ENCODE measurements at regions not wholly inside any gene's neighbourhood (a gene's known extent, or its start where the extent isn't known, plus 50 kb on each side); places are given as distances from the start of the nearest gene placed in this dataset.

DNA sequence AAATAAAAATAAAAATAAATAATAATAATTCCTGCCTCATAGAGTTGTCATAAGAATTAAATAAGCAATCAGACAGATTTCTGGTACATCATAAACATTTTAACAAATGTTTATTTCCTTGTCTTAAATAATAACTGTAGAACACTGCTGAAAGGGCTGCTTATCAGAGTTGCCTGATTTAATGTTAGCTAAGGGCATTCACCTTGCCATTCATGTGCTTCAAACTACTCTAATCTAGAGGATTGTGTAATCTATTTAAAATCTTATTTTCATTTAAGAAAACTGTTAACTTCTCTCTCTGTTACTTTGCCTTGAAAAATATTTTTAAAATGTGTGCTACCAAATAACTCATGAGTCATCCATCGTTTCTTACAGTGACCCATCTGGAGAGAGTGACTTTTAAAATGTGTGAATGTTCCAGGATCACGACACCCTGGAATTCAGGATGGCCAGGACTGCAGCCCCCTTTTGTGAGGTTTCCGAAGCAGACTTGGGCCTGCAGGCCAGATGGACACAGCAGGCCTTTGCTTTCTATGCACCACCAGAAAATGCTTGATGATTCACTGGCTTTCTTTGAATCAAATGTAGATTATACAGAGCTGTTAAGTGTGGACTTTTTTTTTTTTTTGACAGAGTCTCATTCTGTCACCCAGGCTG lies 109.1 kb upstream of the TNS3 start:
- no peak for DNase-seq

DNA sequence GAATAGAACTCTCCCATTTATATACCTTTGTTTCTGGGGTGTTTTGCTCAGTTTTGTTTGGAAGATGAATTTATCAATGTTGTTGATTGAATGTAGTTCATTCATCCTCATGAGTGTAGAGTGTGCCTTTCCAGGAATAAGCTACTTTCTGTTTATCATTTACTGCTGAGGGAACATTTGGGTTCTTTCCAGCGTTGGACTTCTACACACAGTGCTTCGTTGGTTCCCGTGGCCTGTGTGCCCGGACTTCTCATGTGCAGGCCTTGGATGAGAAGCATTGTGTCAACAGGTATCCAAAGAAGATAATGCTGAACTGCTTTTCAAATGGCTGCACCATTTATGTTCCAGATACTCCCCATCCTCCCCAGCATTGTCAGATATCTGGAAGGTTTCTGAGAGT lies 107.6 kb upstream of the TNS3 start:
- no peak for DNase-seq

DNA sequence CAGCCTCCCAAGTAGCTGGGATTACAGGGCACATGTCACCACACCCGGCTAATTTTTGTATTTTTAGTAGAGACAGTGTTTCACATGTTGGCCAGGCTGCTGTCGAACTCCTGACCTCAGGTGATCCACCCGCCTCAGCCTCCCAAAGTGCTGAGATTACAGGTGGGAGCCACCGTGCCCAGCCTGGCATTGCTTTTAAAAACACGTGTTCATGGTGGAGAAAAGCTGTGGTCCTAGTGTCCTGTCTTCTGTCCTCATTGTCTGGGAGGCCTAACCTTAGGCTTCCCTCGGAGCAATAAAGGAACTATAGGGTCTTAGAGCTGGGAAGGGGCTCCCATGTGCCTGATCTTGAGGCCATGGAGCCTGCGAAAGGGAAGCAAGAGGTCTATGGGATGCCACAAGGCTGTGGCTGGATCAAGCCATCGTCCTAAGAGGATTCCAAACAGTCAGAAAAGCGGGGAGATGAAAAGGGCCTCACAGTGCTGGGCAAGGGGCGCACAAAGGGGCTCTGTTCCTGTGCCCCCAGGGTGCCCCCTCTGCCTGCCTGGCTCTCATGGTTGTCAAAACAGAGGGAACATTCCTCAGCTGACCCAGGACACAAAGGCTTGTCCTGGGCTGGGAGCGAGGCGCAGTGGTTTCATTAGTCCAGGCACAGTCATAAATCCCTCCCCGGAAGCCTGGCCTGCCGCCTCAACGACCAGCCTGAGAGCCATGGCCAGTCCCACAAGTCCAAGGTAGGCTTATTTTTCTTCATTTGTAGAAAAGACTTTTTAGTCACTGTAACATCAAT lies 106.6 kb upstream of the TNS3 start:
- DNase-seq, result no peak

DNA sequence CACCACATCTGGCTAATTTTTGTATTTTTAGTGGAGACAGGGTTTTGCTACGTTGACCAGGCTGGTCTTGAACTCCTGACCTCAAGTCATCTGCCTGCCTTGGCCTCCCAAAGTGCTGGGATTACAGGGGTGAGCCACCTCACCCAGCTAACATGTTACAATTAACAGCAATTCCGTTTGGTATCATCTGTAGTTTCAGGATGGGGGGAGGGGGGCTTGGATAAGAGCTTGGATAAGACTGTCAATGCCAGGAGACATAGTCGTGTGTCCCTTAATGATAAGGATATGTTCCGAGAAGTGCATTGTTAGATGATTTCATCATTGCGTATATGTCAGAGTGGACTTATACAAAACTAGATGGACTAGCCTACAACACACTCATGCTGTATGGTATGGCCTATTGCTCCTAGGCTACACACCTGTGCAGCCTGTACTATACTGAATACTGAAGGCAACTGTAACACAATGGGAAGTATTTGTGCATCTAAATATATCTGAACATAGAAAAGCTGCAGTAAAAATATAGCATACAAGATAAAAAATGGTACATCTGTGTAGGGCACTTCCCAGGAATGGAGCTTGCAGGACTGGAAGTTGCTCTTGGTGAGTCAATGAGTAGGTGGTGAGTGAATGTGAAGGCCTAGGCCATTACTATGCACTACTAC lies 103.9 kb upstream of the TNS3 start:
- peak in 3 of 4 experiments; percentile 37 to 49 (median 45) for DNase-seq

DNA sequence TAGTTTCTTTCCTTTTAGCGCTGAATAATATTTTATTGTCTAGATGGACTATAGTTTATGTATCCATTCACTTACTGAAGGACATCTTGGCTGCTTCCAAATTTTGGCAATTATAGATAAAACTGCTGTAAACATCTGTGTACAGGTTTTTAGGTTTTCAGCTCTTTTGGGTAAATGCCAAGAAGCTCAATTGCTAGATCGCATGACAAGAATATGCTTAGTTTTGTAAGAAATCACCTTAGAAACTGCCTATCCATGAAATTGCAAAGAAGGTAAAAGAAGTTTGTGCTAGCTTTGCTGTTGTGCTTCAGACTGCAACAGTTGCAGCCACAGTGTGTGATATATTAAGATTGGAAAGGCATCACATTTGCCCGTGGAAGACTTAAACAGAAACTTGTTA lies 103.2 kb upstream of the TNS3 start:
- DNase-seq, result no peak

DNA sequence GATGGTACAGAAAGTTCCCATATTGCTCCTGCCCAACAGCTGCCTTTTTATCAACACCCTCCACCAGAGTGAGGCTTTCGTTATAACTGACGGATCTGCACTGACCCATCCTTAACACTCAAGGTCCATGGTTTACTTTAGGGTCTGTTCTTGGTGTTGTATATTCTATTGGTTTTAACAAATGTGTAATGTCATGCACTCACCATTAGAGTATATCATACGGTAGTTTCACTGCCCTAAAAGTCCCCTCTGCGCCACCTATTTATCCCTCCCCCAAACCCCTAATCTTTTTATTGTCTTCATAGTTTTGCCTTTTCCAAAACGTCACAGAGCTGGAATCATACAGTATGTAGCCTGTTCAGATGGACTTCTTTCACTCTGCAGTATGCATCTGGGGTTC lies 102.8 kb upstream of the TNS3 start:
- no peak for DNase-seq

DNA sequence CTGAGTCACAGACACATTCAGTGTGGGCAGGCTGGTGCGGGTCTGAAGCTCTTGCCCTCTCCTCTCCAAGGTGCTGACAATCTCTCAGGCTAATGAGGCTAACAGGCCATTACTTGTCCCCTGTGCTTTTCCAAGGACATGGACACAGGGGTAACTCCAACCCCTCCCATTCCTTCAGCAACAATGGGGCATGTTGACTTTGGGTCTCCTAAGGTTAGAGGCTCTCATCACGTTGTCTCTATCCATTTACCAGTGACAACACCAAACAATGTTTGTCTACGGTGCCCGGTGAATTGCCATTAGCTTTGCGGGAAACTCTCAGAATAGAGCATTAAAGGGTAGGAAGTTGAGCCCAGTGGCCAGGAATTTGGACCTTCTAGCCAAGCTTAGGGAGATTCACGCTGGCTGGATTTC lies 101.6 kb upstream of the TNS3 start:
- no peak for DNase-seq

DNA sequence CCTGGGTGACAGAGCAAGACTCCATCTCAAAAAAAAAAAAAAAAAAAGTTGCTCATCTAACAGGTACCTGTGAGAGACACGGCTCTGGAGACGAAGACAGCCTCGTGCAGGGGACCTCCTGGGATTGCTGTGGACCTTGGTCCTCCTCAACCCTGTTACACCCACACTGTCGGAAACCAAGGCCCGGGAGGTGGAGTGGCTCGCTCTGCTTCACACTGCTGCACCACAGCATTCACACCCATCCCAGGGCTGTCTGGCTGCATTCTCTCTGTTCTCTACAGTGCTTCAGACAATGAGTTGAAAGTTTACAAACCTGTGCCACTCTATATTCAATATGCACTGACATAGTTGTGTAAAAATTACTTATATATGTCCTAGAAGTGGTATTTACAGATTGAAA lies 101.0 kb upstream of the TNS3 start:
- no peak for DNase-seq

DNA sequence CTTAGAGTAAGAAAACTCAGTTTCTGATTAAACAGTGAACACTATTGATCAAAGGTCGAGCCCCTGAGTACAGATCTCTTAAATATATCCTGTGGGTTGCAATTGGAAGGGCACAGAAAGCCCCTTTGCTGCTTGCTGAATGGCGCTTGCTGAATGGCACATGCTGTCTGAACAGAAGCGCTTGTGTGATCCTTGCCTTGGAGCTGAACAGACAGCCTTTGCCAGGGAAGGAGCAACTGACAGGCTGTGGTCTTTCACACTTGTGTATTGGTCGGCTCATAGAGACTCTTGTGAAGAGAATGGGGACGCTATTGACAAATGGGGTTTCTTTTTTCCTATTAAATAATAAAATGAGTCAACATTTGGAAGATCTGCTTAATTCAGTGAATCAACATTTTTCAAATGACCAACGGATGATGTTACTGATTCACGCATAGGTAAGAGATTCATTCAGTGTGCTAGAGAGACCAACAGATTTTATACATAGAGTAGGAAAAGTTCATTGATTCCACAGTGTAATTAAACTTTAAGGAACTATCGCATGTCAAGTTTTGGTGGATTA lies 99.4 kb upstream of the TNS3 start:
- DNase-seq, result no peak

DNA sequence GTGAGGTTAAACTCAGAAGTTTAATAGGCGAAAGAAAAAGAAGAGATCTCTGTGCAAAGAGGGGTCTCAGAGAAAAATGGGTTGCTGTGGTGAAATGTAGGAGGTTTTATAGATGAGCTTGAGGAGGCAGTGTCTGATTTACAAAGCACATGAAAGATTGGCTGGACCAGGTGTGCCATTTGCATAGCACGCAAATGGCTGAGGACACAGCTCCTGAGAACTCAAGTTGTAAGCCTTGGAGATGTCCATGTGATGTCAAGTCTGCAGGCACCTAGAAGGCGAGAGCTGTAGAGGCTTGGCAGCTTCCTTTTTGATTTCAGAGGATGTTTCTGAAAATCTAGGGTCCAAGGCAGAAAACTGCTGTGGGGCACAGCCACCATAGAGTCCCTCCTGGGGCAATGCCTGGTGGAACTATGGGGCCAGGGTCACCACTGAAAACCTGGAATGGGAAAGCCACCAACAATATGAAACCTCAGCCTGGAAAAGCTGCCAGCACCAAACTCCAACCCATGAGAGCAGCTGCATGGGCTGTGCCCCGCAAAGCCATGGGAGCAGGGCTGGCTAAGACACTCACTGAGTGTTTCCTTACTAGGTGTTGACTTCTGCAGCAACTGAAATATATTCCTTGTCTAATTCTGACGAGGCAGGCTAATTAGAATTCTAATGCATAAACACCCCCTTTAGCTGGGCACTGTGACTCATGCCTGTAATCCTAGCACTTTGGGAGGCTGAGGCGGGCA lies 96.9 kb upstream of the TNS3 start:
- no peak for DNase-seq

DNA sequence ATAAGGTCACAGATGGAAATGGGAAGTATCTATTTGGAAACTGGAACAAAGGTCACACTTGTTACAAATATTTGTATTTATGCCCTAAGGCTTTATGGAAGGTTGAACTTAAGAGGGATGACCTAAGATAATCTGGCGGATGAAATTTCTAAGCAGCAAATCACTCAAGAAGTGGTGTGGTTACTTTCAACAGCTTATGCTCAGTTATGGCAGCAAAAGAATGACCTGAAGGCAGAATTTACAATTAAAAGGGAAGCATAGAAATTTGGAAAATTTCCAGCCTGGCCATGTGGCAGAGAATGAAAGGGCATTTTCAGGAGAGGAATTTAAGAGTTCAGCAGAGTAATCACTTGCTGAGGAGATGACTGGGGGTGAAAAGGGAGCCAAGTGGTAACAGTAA lies 95.8 kb upstream of the TNS3 start:
- DNase-seq, result peak; percentile 58 to 87 (median 76)

DNA sequence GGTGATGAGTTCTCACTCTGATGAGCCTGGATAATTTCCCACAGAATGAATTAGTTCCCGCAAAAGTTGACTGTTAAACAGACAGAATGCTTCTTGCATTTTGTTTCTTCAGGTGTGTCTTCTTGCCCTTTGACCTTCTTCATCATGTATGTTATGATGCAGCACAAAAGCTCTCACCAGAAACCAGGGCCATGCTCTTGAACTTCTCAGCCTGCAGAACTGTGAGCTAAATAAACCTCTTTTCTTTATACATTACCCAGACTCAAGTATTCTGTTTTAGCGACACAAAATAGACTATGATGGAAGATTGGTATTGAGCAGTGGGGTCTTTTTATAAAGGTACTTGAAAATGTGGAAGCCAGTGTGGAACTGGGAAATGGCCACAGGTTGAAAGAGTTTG lies 95.2 kb upstream of the TNS3 start:
- no peak for DNase-seq

DNA sequence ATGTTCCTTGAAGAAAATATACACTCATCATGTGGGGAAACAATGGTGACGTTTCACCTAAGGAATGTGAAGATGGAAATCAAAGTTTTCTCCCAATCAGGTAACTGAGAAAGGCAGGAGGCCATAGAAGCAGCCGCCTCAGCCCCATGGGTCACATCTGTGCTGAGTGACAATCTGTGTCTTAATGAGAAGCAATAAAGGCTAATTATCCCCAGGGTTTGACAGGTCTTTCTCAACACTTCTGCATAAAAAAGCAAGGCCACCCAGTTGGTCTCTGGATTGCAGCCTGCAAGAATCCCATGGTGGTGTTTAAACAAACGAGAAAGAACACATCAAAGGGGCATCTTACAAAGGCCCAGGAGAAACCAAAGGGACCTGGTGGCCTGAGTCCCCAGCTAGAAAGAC lies 91.1 kb upstream of the TNS3 start:
- no peak for DNase-seq

DNA sequence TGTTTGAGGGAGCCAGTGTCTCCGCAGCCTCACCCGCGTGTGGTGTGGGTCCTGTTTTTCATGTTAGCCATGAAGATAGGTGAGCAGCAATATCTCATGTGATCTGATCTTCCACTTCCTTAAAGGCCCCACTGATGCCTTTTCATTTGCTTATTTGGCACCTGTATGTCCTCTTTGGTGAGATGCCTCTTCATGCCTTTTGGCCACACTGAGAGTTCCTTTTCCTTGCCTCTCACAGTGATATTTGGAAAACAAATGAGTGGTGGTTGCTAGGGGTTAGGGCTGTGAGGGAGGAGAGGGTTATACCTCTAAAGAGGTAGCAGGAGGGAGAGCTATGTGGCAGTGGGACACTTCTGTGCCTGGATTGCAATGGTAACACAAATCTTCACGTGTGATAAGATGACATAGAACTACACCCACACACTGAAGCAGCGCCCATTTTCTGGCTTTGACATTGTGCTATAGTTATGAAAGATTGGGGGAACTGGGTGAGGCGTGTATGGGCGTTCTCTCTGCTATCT lies 90.4 kb upstream of the TNS3 start:
- DNase-seq, result peak; percentile 28 to 65 (median 56)

DNA sequence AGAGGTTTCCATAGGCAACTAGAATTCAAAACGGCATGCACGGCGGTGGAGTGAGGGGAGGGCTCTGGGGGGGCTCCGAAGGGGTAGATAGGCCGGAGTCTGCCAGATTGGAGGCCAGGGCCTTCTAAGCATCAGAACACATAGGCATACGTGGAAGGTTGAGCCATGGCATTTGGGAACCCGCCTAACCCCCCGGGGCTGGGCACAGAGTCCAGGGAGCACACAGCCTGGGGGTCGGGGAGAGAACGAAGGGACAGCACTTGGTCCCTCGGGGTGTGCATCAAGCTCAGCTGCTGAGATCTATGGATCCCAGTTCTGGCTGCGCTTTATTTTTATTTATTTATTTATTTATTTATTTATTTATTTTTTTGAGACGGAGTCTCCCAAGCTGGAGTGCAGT lies 89.4 kb upstream of the TNS3 start:
- DNase-seq, result no peak

DNA sequence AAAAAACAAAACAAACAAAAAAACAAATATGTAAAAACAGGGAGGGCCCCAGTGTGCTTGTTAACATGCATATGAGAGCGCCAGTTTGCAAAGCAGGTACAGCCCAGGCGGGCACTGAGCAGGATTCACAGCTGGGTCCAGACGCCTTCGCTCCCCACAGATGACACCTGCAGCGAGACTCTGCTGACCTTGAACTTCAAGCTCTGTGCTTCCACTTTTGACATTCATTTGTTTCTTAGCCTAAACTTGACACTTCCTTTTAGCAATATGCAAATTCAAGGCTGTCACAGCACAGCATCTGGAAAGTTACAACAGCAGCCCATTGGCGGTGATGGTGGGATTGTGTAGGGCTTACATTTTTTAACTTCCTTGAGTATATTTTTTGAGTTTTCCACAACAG lies 88.8 kb upstream of the TNS3 start:
- peak; percentile 47 to 85 (median 69) for DNase-seq

DNA sequence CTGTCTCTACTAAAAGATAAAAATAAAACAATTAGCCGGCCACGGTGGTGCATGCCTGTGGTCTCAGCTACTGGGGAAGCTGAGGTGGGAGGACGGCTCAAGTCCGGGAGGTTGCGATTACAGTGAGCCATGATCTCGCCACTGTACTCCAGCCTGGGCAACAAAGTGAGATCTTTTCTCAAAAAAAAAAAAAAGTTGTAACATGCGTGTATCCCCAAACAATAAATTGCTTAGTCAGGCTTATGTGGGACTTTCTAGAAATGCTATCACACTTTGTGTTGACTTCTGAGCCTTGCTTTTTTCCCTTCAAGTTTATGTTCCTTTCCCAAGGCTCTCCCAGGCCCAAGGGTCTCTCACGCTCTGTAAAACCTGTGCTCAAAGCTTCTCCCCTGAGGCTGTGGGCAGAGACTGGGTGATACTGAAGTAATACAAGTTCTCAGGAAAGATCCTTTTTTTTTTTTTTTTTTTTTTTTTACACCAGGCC lies 88.0 kb upstream of the TNS3 start:
- peak; percentile 46 to 77 (median 67) for DNase-seq

DNA sequence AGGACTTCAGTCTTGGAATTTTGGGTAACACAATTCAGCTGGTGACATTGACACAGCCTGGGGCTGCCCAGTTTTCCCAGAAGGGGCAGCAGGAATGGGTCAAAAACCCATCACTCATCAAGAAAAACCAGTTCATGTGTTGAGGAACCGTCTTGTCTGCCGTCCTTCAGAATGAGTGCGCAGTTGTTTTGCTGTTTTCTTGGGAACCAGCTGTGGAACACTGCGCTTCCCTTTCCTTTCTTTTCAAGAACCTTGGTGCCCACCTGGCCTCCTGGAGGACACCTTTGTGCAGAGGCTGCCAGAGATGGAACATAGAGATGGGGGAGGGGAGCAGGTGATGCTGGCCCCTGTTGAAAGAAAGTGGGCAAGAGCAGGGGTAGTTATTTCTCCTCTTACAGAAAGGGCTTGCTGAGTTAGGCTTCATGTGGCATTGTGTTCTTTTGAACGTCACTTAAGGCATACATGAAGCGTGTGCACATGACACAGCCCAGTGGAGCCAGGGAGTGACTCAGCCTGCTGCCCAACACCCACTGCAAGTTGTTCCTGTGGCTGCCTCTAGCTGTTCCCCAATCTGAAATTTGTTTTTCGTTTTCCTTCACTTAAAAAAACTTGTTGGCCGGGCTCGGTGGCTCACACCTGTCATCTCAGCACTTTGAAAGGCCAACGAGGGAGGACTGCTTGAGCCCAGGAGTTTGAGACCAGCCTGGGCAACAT lies 87.4 kb upstream of the TNS3 start:
- peak; percentile 92 to 98 (median 95) for DNase-seq

DNA sequence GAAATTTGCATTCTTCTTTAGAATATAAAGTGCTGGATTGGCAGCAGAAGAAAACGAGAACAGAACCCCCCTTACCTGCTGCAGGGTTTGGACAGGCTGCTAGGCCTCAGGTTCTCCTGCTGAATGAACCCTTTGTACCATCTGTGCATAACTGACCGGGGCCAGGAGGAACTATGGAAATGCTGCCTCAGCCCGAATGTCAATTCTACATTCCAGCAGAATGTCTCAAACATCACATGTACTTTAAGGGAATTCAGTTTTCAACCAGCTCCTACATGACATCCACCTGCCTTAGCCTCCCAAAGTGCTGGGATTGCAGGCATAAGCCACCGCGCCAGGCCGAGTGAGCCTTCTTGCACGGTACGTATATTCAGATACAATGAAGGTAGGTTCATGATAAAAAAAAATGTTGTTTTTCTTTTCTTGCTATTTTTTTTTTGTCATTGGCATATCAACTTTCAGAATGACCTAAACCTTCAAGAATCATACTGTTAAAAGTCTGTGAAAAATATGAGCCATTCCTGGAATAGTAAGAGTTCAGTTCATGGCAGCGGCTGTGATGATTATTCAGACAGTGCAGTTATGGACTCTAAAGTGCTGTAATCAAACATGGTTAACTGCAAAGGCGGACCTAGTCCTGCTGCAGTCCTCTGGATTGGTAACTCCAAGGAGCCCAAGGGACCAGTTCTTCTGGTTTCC lies 84.4 kb upstream of the TNS3 start:
- DNase-seq, result peak in 3 of 4 experiments; percentile 26 to 56 (median 31)

DNA sequence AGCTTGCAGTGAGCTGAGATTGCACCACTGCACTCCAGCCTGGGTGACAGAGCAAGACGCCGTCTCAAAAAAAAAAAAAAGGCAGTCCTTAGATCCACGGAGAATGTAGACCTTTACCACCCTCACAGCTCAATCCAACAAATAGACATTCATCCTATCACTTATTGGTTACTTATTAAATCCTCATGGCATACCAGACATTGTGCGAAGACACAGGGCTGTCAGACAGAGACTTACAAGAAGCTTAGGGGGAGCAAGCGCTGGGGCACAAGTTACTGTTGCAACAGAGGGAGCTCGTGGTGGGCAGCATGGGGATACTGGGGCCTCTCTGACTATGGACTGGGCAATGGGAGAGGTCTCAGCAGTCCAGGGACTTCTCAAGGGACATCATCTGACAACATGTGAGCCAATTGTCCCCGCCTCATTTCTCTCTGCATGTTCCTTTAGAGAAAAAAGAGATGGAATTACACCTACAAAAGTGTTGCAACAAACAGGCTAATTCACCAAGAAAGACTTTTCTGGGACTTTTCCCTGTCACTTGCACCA lies 82.8 kb upstream of the TNS3 start:
- no peak for DNase-seq

DNA sequence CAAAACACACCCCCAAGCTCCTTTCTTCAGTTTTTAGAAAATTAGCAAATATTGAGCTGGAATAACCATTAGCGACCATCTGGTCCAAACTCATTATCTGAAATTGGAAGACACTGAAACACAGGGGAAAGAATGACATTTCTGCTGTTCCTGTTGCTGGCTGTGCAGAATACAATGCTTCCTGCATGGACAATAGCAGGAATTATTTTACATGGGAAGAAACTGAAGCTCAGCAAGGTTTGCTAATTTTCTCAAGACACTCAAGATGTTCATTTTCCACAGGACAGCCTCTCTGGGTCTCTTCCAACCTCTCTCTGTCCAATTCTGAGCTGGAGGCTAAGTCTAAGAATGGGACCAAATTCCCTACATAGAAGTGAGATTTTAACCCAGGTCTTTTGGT lies 81.9 kb upstream of the TNS3 start:
- no peak for DNase-seq

All from suppressor macrophage (primary cell).